Loucy (cell line): ENCODE measurements at regions not wholly inside any gene's neighbourhood (a gene's known extent, or its start where the extent isn't known, plus 50 kb on each side); places are given as distances from the start of the nearest gene placed in this dataset.

Experiments
- H2AFZ ChIP-seq: fragments of 200-600 bp; sonication (generic); 2 replicates; pipeline ENCODE4 v1.6.0; 2016; ENCODE audit warnings: antibody characterized with exemption, mild to moderate bottlenecking, low read length, moderate library complexity
- H3F3A ChIP-seq: fragments of 200-600 bp; 2 replicates; pipeline ENCODE4 v1.6.0; 2016; ENCODE audit warnings: antibody characterized with exemption, low read depth, mild to moderate bottlenecking
- H3K27me3 ChIP-seq: fragments of 200-600 bp; sonication (generic); 2 replicates; pipeline ENCODE4 v1.6.1; 2014; ENCODE audit warnings: low read length, mild to moderate bottlenecking; ENCODE audit not compliant: insufficient read depth, poor library complexity, severe bottlenecking
- H3K36me3 ChIP-seq: fragments of 200-600 bp; sonication (generic); 2 replicates; pipeline ENCODE4 v1.6.1; 2016; ENCODE audit warnings: low read length; ENCODE audit not compliant: insufficient read depth
- H3K4me1 ChIP-seq: fragments of 200-600 bp; sonication (generic); 2 replicates; pipeline ENCODE4 v1.5.1; 2014; ENCODE audit warnings: low read length, mild to moderate bottlenecking; ENCODE audit not compliant: insufficient read depth, poor library complexity, severe bottlenecking
- H3K4me2 ChIP-seq: fragments of 200-600 bp; sonication (generic); 2 replicates; pipeline ENCODE4 v1.6.0; 2014; ENCODE audit warnings: antibody characterized with exemption, low read length, low read depth, mild to moderate bottlenecking; ENCODE audit not compliant: poor library complexity, severe bottlenecking
- H3K4me3 ChIP-seq: fragments of 200-600 bp; sonication (generic); 2 replicates; pipeline ENCODE4 v1.5.1; 2014; ENCODE audit warnings: low read length, mild to moderate bottlenecking, mixed read lengths; ENCODE audit not compliant: poor library complexity, severe bottlenecking
- H3K79me2 ChIP-seq: fragments of 200-600 bp; sonication (generic); 2 replicates; pipeline ENCODE4 v1.6.1; 2014; ENCODE audit warnings: low read length; ENCODE audit not compliant: insufficient read depth
- H3K9ac ChIP-seq: fragments of 200-600 bp; sonication (generic); 2 replicates; pipeline ENCODE4 v1.6.0; 2014; ENCODE audit warnings: mild to moderate bottlenecking, low read depth, low read length, moderate library complexity; ENCODE audit not compliant: poor library complexity, severe bottlenecking
- H3K9me2 ChIP-seq: fragments of 200-600 bp; sonication (generic); replicated peaks from 2 replicates; pipeline ENCODE4 v1.6.1; 2016; ENCODE audit warnings: low read depth, low read length, mixed read lengths
- H3K9me3 ChIP-seq: fragments of 200-600 bp; sonication (generic); 2 replicates; pipeline ENCODE4 v1.6.1; 2014; ENCODE audit warnings: mild to moderate bottlenecking, antibody characterized with exemption, low read length, low read depth; ENCODE audit not compliant: insufficient read depth
- H4K20me1 ChIP-seq: fragments of 200-600 bp; sonication (generic); 2 replicates; pipeline ENCODE4 v1.6.0; 2014; ENCODE audit warnings: antibody characterized with exemption, low read length, mild to moderate bottlenecking; ENCODE audit not compliant: insufficient read depth, poor library complexity, severe bottlenecking
- CTCF ChIP-seq: fragments of 200-600 bp; sonication (generic); conservative IDR thresholded peaks from 2 replicates; pipeline ENCODE4 v1.5.1; 2014; ENCODE audit warnings: mild to moderate bottlenecking, antibody characterized with exemption, low read length
- EZH2phosphoT487 ChIP-seq: fragments of 200-600 bp; IDR thresholded peaks from 2 replicates; pipeline ENCODE4 v1.6.1; 2018; ENCODE audit warnings: antibody characterized with exemption, mild to moderate bottlenecking, moderate library complexity, borderline replicate concordance

- Histone ChIP-seq H3K79me2 (no peaks in the 10 kb centered on the region), H3F3A (no peaks in the 10 kb centered on the region), H3K9ac (no peak overlapping the region), H3K9me2 (no peaks in the 10 kb centered on the region), H3K36me3 (no peaks in the 10 kb centered on the region), H3K4me3 (no peak overlapping the region), H2AFZ (no peak overlapping the region), H3K27me3 (no peaks in the 10 kb centered on the region), H3K4me1 (no peaks in the 10 kb centered on the region), H4K20me1 (no peaks in the 10 kb centered on the region), H3K4me2 (no peak overlapping the region), H3K9me3 (no peaks in the 10 kb centered on the region)
- TF ChIP-seq CTCF (no peak), EZH2phosphoT487 (no peak)
Measured at GRCh38 chr15:39336926-39337325, 244.0 kb upstream of the THBS1 start.

DNA sequence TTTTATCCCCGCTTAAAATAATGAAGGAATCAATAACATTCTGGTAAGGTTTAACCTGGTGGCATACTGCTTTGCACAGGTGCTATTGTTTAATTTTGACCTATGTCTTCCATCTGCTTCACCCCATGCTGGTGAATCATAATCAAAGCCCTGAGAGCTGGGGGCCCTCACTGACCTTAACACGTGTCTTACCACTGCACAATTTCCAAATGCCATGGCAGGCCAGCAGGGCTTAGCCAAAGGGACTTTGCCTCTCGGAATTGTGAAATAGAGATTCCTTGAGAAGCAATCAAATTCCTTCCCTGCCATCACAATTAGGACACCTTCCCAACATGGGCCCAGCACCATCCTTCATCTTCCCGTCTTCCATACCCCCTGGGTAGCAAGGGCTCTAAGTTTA, 242.6 kb upstream of the THBS1 start:
- Histone ChIP-seq H3K4me1 (no peaks in the 10 kb centered on the region), H2AFZ (no peak overlapping the region), H3K9ac (no peak overlapping the region), H3K27me3 (no peaks in the 10 kb centered on the region), H3K79me2 (no peaks in the 10 kb centered on the region), H3K9me3 (peaks cover 4% of the 10 kb centered on the region; the same call in 1 of the 2 replicates), H3K4me3 (no peak overlapping the region), H4K20me1 (no peaks in the 10 kb centered on the region), H3K4me2 (no peak overlapping the region), H3K36me3 (no peaks in the 10 kb centered on the region), H3K9me2 (no peaks in the 10 kb centered on the region), H3F3A (no peaks in the 10 kb centered on the region)
- TF ChIP-seq CTCF (no peak), EZH2phosphoT487 (no peak)

DNA sequence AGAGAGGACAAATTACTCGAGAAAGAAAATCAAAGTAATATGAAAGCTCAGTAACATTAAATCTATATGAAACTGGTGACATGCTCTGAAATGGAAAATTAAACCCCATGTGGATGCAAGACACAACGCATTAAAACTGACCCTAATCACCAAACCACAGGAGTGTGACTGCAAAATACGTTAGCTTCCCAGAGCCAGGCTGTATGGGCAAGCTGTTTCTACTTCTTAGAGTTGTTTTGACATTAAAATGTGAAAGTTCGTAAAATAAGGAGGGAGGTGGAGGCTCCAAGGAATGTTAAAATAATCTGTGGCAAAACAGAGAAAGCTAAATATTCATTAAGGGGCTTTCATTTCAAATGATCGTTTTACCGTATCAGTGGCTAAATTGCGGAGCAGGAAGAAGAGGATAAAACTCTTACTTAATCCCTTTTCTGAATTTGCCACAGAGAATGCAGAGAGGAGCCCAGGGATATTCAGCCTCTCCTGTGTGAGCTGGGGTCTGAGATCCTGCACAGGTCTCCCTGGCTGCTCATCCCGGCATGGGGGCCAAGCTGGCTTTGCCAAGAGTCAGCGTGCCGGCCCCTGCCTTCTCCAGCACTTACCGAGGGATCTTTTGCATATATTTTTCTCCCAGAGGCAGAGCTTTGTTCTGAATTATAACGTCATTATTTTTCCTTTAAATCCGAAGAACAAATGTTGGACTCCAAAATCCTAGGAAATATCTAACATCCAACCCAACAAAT, 239.8 kb upstream of the THBS1 start:
- no peaks in the 10 kb centered on the region for H3K9me2 ChIP-seq
- no peak overlapping the region for H3K9ac ChIP-seq
- no peaks in the 10 kb centered on the region for H3K4me1 ChIP-seq
- no peak overlapping the region for H2AFZ ChIP-seq
- no peaks in the 10 kb centered on the region for H3K27me3 ChIP-seq
- H4K20me1 ChIP-seq = no peaks in the 10 kb centered on the region
- H3K4me3 ChIP-seq = no peak overlapping the region
- no peaks in the 10 kb centered on the region for H3K79me2 ChIP-seq
- TF ChIP-seq EZH2phosphoT487 (no peak), CTCF (no peak)
- peaks cover 6% of the 10 kb centered on the region; the same call in 1 of the 2 replicates for H3K9me3 ChIP-seq
- H3F3A ChIP-seq = no peaks in the 10 kb centered on the region
- no peak overlapping the region for H3K4me2 ChIP-seq
- H3K36me3 ChIP-seq = no peaks in the 10 kb centered on the region
